ENCODE measurements at regions not wholly inside any gene's neighbourhood (a gene's known extent, or its start where the extent isn't known, plus 50 kb on each side); places are given as distances from the start of the nearest gene placed in this dataset.

DNA sequence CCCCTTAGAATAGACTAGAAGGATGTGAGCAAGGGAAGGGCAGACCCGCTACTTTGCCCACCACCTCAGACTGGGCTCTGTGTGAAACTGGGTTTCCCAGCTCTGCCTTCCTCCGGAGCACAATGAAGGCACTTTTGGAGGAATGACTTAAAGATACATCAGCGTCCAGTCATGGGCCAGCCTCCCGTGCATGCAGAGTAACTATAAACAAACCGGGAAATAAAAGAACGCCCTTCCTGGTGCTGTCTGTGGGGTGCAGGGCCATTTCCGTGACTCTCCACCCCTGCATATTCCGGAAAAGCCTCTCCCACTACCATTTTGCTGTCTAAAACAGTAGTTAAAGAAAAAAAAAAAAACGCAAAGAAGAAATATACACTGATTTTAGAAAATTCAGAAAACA lies 165.9 kb upstream of the IRX4 start:
- Histone ChIP-seq H3K36me3 (ENCODE audit: control insufficient read depth, insufficient read depth, low read length) (no peaks in the 10 kb centered on the region), H3K4me1 (ENCODE audit: control insufficient read depth, insufficient read depth, low read length) (no peaks in the 10 kb centered on the region), H3K9ac (ENCODE audit: low read length) (no peak overlapping the region), H3K27ac (ENCODE audit: low read depth, low read length) (no peak overlapping the region), H3K27me3 (ENCODE audit: control insufficient read depth, insufficient read depth, low read length) (no peaks in the 10 kb centered on the region), H3K4me3 (ENCODE audit: low read length) (no peak overlapping the region)

DNA sequence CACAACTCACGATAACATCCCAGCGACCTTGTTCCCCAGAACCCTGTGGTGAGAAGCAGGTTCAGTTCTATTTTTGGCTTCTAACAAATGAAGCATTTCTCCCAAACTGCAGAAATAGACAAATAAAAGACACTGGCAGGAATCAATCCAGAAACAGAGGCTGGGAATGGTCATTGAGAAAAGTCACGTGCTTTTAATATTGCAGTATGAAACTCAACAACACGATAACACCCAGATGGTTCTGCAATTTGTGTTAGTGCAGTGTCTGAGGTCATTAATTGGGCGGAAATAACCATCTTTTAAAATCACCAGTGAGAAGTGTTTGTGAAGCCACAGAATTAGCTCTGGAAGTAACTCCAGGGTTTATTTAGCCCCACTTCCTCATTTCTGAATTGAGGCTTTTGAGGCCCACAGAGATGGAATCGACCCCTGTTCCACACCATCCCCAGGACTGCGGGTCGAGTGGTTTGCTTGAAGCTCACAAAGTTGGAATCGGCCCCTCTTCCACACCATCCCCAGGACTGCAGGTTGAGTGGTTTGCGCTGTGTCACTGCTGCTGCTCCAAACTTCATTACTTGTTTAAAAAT lies 164.7 kb upstream of the IRX4 start:
- Histone ChIP-seq H3K4me3 (ENCODE audit: low read length) (no peak overlapping the region), H3K27ac (ENCODE audit: low read depth, low read length) (no peak overlapping the region), H3K9ac (ENCODE audit: low read length) (no peak overlapping the region), H3K27me3 (ENCODE audit: control insufficient read depth, insufficient read depth, low read length) (no peaks in the 10 kb centered on the region), H3K36me3 (ENCODE audit: control insufficient read depth, insufficient read depth, low read length) (no peaks in the 10 kb centered on the region), H3K4me1 (ENCODE audit: control insufficient read depth, insufficient read depth, low read length) (no peaks in the 10 kb centered on the region)

DNA sequence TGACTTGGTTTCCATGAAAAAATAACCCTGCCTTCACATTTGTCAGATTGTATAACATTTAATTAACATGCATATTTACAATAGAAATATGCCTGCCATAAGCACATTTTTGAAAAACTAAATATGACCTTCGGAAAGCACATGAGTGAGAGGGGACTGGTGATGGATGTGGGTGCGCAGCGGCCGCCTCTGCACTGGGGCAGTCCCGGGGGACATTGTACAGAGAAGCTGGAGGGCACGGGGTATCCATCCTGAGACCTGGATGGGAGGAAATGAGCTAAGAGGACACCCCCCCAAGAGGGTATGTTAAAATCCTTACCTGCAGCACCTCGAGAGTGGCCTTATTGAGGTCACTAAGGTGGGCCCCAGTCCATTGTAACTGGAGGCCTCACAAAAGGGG lies 161.3 kb upstream of the IRX4 start:
- H3K9ac ChIP-seq (ENCODE audit: low read length), result no peak overlapping the region
- no peak overlapping the region for H3K4me3 ChIP-seq (ENCODE audit: low read length)
- H3K36me3 ChIP-seq (ENCODE audit: control insufficient read depth, insufficient read depth, low read length), result no peaks in the 10 kb centered on the region
- H3K27me3 ChIP-seq (ENCODE audit: control insufficient read depth, insufficient read depth, low read length), result no peaks in the 10 kb centered on the region
- no peaks in the 10 kb centered on the region for H3K4me1 ChIP-seq (ENCODE audit: control insufficient read depth, insufficient read depth, low read length)
- H3K27ac ChIP-seq (ENCODE audit: low read depth, low read length), result no peak overlapping the region

DNA sequence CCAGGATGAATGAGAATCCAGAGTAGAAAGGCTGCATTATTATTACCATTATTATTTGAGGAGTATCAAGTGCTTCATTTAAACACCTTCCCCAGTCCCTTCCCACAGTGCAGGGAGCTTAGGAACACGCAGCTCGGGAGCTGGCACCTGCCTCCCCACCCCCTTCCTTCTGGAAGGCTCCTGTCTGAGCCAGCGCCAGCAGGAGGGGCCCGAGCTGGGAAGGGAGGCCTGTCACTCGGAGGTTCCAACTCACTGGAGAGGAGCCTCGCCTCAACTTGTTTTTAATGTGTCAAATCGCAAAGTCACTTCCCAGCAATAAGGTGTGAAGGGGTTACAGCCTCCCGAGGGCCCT lies 156.4 kb upstream of the IRX4 start:
- Histone ChIP-seq H3K36me3 (ENCODE audit: control insufficient read depth, insufficient read depth, low read length) (no peaks in the 10 kb centered on the region), H3K4me1 (ENCODE audit: control insufficient read depth, insufficient read depth, low read length) (no peaks in the 10 kb centered on the region), H3K27me3 (ENCODE audit: control insufficient read depth, insufficient read depth, low read length) (no peaks in the 10 kb centered on the region), H3K9ac (ENCODE audit: low read length) (no peak overlapping the region), H3K4me3 (ENCODE audit: low read length) (no peak overlapping the region), H3K27ac (ENCODE audit: low read depth, low read length) (no peak overlapping the region)

DNA sequence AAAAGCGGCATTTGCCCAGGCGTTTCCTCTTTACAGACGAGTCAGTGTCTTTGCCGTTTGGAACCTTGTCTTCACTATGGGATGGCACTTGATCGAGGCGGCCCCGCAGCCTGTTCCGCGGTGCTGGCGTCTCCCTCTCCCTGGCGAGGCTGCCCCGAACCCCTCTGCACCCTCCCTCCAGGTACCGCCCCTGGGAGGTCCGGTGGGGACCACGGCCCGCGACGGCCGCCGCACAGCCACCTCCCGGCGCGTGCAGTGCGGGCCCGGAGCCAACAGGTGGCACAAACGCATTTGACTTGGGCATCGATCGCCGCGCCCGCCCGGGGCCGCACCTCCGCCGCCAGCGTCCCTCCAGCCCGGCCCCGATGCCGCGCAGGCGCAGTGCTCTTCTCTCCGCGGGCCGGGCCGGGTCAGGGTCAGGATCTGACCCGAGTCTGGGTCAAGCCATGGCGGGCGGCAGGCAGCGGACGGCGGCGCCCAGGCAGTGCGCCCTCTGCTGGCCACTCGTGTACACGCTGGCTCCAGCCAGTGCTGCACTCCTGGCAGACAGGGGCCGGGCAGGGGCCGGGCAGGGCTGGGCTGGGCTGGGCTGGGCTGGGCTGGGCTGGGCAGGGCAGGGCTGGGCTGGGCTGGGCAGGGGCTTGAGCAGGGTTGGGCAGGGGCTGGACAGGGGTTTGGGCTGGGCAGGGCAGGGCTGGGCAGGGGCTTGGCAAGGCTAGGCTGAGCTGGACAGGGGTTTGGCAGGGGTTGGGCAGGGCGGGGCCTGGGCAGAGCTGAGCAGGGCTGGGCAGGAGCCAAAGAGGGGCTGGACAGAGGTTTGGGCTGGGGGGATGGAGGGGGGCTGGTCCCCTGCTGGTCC lies 155.8 kb upstream of the IRX4 start:
- Histone ChIP-seq H3K27me3 (ENCODE audit: control insufficient read depth, insufficient read depth, low read length) (no peaks in the 10 kb centered on the region), H3K4me3 (ENCODE audit: low read length) (peak overlapping the region; percentile 54), H3K36me3 (ENCODE audit: control insufficient read depth, insufficient read depth, low read length) (no peaks in the 10 kb centered on the region), H3K27ac (ENCODE audit: low read depth, low read length) (no peak overlapping the region), H3K4me1 (ENCODE audit: control insufficient read depth, insufficient read depth, low read length) (no peaks in the 10 kb centered on the region), H3K9ac (ENCODE audit: low read length) (no peak overlapping the region)

DNA sequence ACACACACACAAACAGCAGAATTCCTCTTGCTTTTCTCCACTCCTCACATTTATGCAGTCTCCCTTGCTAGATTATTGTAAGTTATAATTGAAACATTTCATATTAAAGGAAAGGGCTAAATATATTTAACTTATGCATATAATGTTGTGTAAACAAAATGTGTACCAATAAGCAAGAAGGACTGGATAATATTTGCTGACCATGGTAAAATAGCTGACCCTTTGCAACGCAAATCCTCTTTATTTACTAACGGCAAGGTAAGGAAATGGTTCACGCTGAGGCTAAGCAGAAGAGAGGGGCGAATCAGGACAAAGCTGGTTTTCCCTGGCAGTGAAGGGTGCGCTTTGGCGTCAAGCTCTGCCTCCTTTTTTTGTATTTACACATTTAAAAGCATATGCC lies 154.2 kb upstream of the IRX4 start:
- Histone ChIP-seq H3K36me3 (ENCODE audit: control insufficient read depth, insufficient read depth, low read length) (no peaks in the 10 kb centered on the region), H3K4me1 (ENCODE audit: control insufficient read depth, insufficient read depth, low read length) (no peaks in the 10 kb centered on the region), H3K9ac (ENCODE audit: low read length) (no peak overlapping the region), H3K27ac (ENCODE audit: low read depth, low read length) (no peak overlapping the region), H3K27me3 (ENCODE audit: control insufficient read depth, insufficient read depth, low read length) (no peaks in the 10 kb centered on the region), H3K4me3 (ENCODE audit: low read length) (no peak overlapping the region)

DNA sequence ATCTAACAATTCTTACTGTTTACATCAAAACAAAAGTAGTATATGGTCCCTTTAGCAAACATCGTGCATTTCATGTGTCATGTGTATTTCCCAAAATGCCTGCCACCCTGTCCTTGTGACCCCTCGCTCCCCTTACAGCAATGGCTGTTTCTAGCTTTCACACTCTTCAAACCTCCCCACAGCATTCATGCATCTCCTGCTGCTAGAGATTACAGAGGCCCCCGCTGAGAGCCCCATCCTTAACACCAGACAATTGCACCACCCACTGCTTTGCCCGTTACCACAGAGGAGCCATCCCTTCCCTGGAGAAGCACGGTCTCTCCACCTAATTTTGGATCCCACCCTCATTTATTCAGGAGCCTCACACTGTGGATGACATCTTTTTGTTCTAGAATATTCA lies 149.7 kb upstream of the IRX4 start:
- Histone ChIP-seq H3K4me3 (ENCODE audit: low read length) (no peak overlapping the region), H3K4me1 (ENCODE audit: control insufficient read depth, insufficient read depth, low read length) (no peaks in the 10 kb centered on the region), H3K27me3 (ENCODE audit: control insufficient read depth, insufficient read depth, low read length) (no peaks in the 10 kb centered on the region), H3K36me3 (ENCODE audit: control insufficient read depth, insufficient read depth, low read length) (no peaks in the 10 kb centered on the region), H3K9ac (ENCODE audit: low read length) (no peak overlapping the region), H3K27ac (ENCODE audit: low read depth, low read length) (no peak overlapping the region)

DNA sequence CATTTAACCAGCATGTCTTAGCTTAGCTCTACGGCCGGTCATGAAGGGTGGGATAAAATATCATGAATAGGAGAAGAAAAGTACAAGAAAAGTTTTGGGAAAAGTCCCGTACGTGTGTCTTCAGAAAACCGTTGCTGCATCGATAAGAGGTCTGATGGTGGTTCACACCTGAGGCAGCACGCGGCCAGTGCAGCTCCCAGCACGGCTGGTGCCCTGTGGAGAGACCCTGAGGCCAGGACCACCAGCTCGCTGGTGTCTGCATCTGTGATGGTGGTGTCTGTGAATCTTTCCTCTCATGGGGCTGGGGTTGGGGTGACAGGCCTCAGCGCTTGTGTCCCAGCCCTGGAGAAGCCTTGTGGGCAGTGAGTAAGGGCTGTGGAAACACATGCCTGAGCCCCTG lies 148.9 kb upstream of the IRX4 start:
- Histone ChIP-seq H3K36me3 (ENCODE audit: control insufficient read depth, insufficient read depth, low read length) (no peaks in the 10 kb centered on the region), H3K4me1 (ENCODE audit: control insufficient read depth, insufficient read depth, low read length) (no peaks in the 10 kb centered on the region), H3K4me3 (ENCODE audit: low read length) (no peak overlapping the region), H3K27me3 (ENCODE audit: control insufficient read depth, insufficient read depth, low read length) (no peaks in the 10 kb centered on the region), H3K27ac (ENCODE audit: low read depth, low read length) (no peak overlapping the region), H3K9ac (ENCODE audit: low read length) (no peak overlapping the region)

DNA sequence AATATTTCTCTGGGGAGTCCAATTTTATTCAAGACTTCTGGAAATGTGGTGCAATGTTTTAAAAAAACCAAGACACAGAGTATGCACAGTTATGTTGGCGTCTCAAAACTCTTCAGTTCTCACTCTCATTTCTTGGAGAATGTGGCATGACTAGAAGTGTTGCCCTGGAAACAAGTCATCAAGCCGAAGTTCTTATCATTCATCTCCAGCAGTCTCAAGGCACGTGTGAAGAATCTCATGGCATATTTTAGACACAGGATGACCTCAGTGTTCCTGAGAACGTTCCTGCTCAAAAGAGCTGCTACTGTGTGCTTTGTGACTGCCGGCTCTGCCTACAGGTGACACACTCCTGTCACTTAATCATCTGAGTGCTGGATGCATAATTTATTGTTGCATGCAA lies 147.4 kb upstream of the IRX4 start:
- Histone ChIP-seq H3K27ac (ENCODE audit: low read depth, low read length) (no peak overlapping the region), H3K4me3 (ENCODE audit: low read length) (no peak overlapping the region), H3K9ac (ENCODE audit: low read length) (no peak overlapping the region), H3K4me1 (ENCODE audit: control insufficient read depth, insufficient read depth, low read length) (no peaks in the 10 kb centered on the region), H3K36me3 (ENCODE audit: control insufficient read depth, insufficient read depth, low read length) (no peaks in the 10 kb centered on the region), H3K27me3 (ENCODE audit: control insufficient read depth, insufficient read depth, low read length) (no peaks in the 10 kb centered on the region)

DNA sequence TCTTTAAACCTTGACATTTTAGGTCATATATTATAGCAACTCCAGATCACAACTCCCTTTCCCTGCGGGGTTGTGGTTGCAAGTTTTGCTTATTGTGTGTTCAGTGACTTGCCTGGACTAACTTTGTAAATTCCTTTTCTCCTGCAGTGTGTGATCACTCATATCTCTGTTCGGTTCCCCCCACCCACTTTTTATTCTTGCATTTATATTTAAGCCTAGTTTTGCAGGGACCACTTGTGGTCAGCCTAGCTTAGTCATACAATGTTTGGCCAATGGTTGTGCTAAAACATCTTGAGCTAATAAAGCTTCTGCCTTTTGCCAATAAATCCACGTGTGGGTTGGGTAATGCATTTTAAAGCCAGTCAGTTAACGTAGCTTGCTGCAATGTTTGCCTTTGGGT lies 146.5 kb upstream of the IRX4 start:
- Histone ChIP-seq H3K9ac (ENCODE audit: low read length) (no peak overlapping the region), H3K36me3 (ENCODE audit: control insufficient read depth, insufficient read depth, low read length) (no peaks in the 10 kb centered on the region), H3K4me3 (ENCODE audit: low read length) (no peak overlapping the region), H3K4me1 (ENCODE audit: control insufficient read depth, insufficient read depth, low read length) (no peaks in the 10 kb centered on the region), H3K27me3 (ENCODE audit: control insufficient read depth, insufficient read depth, low read length) (no peaks in the 10 kb centered on the region), H3K27ac (ENCODE audit: low read depth, low read length) (no peak overlapping the region)

DNA sequence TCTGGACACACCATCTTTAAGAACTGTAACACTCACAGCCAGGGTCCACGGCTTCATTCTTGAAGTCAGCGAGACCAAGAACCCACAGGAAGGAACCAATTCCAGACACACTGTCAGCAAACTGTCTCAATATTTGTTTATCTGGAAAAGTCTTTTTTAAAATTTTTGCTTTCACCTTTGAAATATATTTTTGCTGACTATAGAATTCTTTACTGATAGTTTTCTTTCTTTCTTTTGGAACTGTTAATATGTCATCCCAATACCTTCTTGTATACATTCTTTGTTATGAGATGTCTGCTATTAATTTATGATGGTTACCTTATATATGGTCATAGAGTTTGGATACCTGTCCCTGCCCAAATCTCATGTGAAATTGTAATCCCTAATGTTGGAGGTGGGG lies 145.1 kb upstream of the IRX4 start:
- H3K36me3 ChIP-seq (ENCODE audit: control insufficient read depth, insufficient read depth, low read length), result no peaks in the 10 kb centered on the region
- H3K9ac ChIP-seq (ENCODE audit: low read length), result no peak overlapping the region
- H3K4me3 ChIP-seq (ENCODE audit: low read length), result no peak overlapping the region
- H3K27me3 ChIP-seq (ENCODE audit: control insufficient read depth, insufficient read depth, low read length), result no peaks in the 10 kb centered on the region
- no peaks in the 10 kb centered on the region for H3K4me1 ChIP-seq (ENCODE audit: control insufficient read depth, insufficient read depth, low read length)
- no peak overlapping the region for H3K27ac ChIP-seq (ENCODE audit: low read depth, low read length)

DNA sequence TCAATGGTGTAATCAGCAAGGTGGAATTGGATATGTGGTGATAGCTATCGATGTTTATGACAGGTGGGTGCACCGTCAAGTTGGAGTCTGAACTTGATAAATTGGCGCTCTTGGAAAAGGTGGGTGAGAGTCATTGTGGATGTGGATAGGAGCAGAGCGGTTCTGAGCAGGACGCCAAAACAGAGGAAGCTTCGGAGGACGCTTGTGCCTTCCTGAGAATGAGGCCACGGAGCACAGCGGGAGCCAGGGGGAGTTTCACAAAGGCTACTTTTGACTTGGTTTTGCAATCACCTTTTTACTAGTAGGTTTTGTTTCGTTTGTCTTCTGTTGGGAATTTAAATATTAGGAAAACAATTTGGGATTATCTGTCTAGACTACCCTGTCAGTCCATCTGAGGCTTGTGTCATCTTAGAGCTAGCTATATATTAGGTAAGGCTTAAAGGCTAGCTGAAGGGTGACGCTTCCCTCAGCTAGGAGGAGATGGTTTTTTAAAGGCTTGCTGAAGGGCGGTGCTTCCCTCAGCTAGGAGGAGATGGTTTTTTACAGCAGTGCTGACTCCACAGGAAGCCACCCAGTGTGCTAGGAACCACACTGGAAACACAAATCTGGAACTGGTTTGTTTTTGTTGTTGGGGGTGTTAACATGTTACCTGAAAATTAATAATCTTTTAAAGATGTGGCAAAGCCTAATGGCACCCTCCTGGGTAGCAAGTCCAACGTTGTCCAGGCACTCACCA lies 142.4 kb upstream of the IRX4 start:
- no peak overlapping the region for H3K4me3 ChIP-seq (ENCODE audit: low read length)
- no peaks in the 10 kb centered on the region for H3K27me3 ChIP-seq (ENCODE audit: control insufficient read depth, insufficient read depth, low read length)
- no peak overlapping the region for H3K27ac ChIP-seq (ENCODE audit: low read depth, low read length)
- no peaks in the 10 kb centered on the region for H3K4me1 ChIP-seq (ENCODE audit: control insufficient read depth, insufficient read depth, low read length)
- H3K9ac ChIP-seq (ENCODE audit: low read length), result no peak overlapping the region
- H3K36me3 ChIP-seq (ENCODE audit: control insufficient read depth, insufficient read depth, low read length), result no peaks in the 10 kb centered on the region
